HepG2 (cell line): ENCODE measurements at regions not wholly inside any gene's neighbourhood (a gene's known extent, or its start where the extent isn't known, plus 50 kb on each side); places are given as distances from the start of the nearest gene placed in this dataset.

Experiments used
- ATAC-seq: fragments of 200-7000 bp; cut with Tn5 transposase; 3 replicates; pipeline ENCODE4 v1.9.1; 2020; ENCODE audit warnings: mild to moderate bottlenecking, moderate library complexity
- BruUV-seq: library from RNA; stranded (reverse); fragments of 400-500 nt; replicated peaks from 2 replicates; lab custom pipeline; 2021; lab: Mats Ljungman, UMichigan
- CTCF ChIA-PET: fragments of 300-600 bp; formaldehyde crosslinking; extraction: SDS; loops from one replicate; lab custom pipeline; 2021; ENCODE audit warnings: low total read pairs, inconsistent platforms, low intra/inter-chr PET ratio; lab: Yijun Ruan, JAX
- POLR2A ChIA-PET: fragments of 350-600 bp; sonication (Branson Sonifier 250); formaldehyde crosslinking; loops from one replicate; lab custom pipeline; 2020; ENCODE audit warnings: antibody characterized with exemption, inconsistent platforms; lab: Yijun Ruan, JAX
- DNase-seq: peaks from one replicate; pipeline ENCODE4 v3.0.0-alpha.2; 2015; ENCODE audit warnings: low spot score
- FAIRE-seq: peaks from 3 replicates; lab custom pipeline; 2011; peaks lifted over from hg19 to GRCh38; lab: Jason Lieb, UNC
- H2AFZ ChIP-seq: one replicate; pipeline ENCODE4 v1.6.1; 2011; ENCODE audit warnings: low read length, inconsistent platforms
- H3K27ac ChIP-seq: fragments of 300-600 bp; 3 replicates; pipeline ENCODE4 v1.8.0; 2011; ENCODE audit warnings: mixed run types, mild to moderate bottlenecking, mixed read lengths, low read length, inconsistent platforms; ENCODE audit not compliant: insufficient read depth; ENCODE audit errors: extremely low read length
- H3K27me3 ChIP-seq, 2 experiments: fragments of 200-600 bp in 1 of 2; 2 replicates in 1 of 2; 3 replicates in 1 of 2; pipeline versions ENCODE4 v1.6.0 to v1.8.0; 2011; ENCODE audit warnings: low read length in 2 of 2, mild to moderate bottlenecking in 2 of 2, moderate library complexity in 2 of 2, inconsistent platforms in 1 of 2; ENCODE audit not compliant: insufficient read depth in 2 of 2, control insufficient read depth in 1 of 2
- H3K36me3 ChIP-seq, 2 experiments: fragments of 200-600 bp in 1 of 2; replicated peaks in 1 of 2; 2 replicates in 1 of 2; 3 replicates in 1 of 2; pipeline versions ENCODE4 v1.5.1 to v1.8.0; 2011; ENCODE audit warnings: low read length in 2 of 2, inconsistent platforms in 1 of 2; ENCODE audit not compliant: insufficient read depth in 2 of 2, control insufficient read depth in 1 of 2
- H3K4me1 ChIP-seq: 2 replicates; pipeline ENCODE4 v1.5.1; 2012; ENCODE audit warnings: low read length, inconsistent platforms; ENCODE audit not compliant: insufficient read depth
- H3K4me2 ChIP-seq: 2 replicates; pipeline ENCODE4 v1.6.0; 2011; ENCODE audit warnings: low read depth, low read length, inconsistent platforms
- H3K4me3 ChIP-seq, 3 experiments: fragments of 200-600 bp in 1 of 3; sonication (generic), shearing (Covaris generic) in 1 of 3; replicated peaks in 1 of 3; 2 replicates each; pipeline ENCODE4 v1.5.1; 2011 to 2016; ENCODE audit warnings: low read length in 3 of 3, inconsistent platforms in 2 of 3, low read depth in 2 of 3, mild to moderate bottlenecking in 2 of 3, control low read depth in 1 of 3, mixed read lengths in 1 of 3; ENCODE audit not compliant: insufficient read depth in 1 of 3
- H3K79me2 ChIP-seq: one replicate; pipeline ENCODE4 v1.6.1; 2011; ENCODE audit warnings: low read length, inconsistent platforms; ENCODE audit not compliant: insufficient read depth
- H3K9ac ChIP-seq: 2 replicates; pipeline ENCODE4 v1.6.0; 2011; ENCODE audit warnings: mild to moderate bottlenecking, low read depth, low read length, inconsistent platforms; ENCODE audit not compliant: insufficient read depth
- H3K9me3 ChIP-seq: 2 replicates; pipeline ENCODE4 v1.5.1; 2012; ENCODE audit warnings: mild to moderate bottlenecking, low read length
- H4K20me1 ChIP-seq: 2 replicates; pipeline ENCODE4 v1.6.0; 2011; ENCODE audit warnings: inconsistent platforms, mild to moderate bottlenecking, low read length, moderate library complexity; ENCODE audit not compliant: insufficient read depth
- AGO2 ChIP-seq: fragments of 200-400 bp; formaldehyde crosslinking; optimal IDR thresholded peaks from 2 replicates; pipeline ENCODE3; 2017; ENCODE audit warnings: mild to moderate bottlenecking, low read depth, low read length, moderate library complexity
- CCAR2 ChIP-seq: fragments of 200-400 bp; formaldehyde crosslinking; optimal IDR thresholded peaks from 2 replicates; pipeline ENCODE3; 2018; ENCODE audit warnings: low read depth, mild to moderate bottlenecking, low read length, moderate library complexity
- FLYWCH1 ChIP-seq: sonication (generic); formaldehyde crosslinking; IDR thresholded peaks from 2 replicates; pipeline ENCODE4 v1.8.1; 2023; ENCODE audit warnings: mild to moderate bottlenecking, missing genetic modification reagents
- HDAC6 ChIP-seq: fragments of 200-600 bp; sonication (generic); IDR thresholded peaks from 2 replicates; pipeline ENCODE4 v1.7.0; 2017; ENCODE audit warnings: mild to moderate bottlenecking, antibody characterized with exemption, low read length, low read depth
- HNRNPUL1 ChIP-seq: fragments of 200-400 bp; formaldehyde crosslinking; IDR thresholded peaks from 2 replicates; pipeline ENCODE4 v1.6.1; 2017; ENCODE audit warnings: low read depth, mild to moderate bottlenecking, low read length, moderate library complexity
- KLF9 ChIP-seq: IDR thresholded peaks from 2 replicates; pipeline ENCODE4 v1.6.1; 2016; ENCODE audit warnings: low read depth
- KMT2A ChIP-seq: sonication (generic); formaldehyde crosslinking; IDR thresholded peaks from 2 replicates; pipeline ENCODE4 v1.4.0; 2020; ENCODE audit warnings: missing genetic modification reagents
- MTA3 ChIP-seq: sonication (generic); formaldehyde crosslinking; IDR thresholded peaks from 2 replicates; pipeline ENCODE4 v1.4.0; 2020; ENCODE audit warnings: missing genetic modification reagents
- REL ChIP-seq: sonication (generic); formaldehyde crosslinking; conservative IDR thresholded peaks from 2 replicates; pipeline ENCODE4 v1.8.0; 2022; ENCODE audit warnings: mild to moderate bottlenecking, missing genetic modification reagents, moderate library complexity
- SP5 ChIP-seq: IDR thresholded peaks from 2 replicates; pipeline ENCODE4 v1.6.1; 2016; ENCODE audit warnings: low read depth, borderline replicate concordance
- TBX3 ChIP-seq: fragments of 450-650 bp; IDR thresholded peaks from 2 replicates; pipeline ENCODE4 v1.6.1; 2017; ENCODE audit warnings: antibody characterized with exemption, mild to moderate bottlenecking, inconsistent platforms, borderline replicate concordance
- ZNF20 ChIP-seq: sonication (generic); formaldehyde crosslinking; IDR thresholded peaks from 2 replicates; pipeline ENCODE4 v1.4.0; 2020; ENCODE audit warnings: mild to moderate bottlenecking, moderate library complexity, missing genetic modification reagents
- ZNF234 ChIP-seq: sonication (generic); formaldehyde crosslinking; conservative IDR thresholded peaks from 2 replicates; pipeline ENCODE4 v1.5.1; 2020; ENCODE audit warnings: mild to moderate bottlenecking, missing genetic modification reagents
- ZNF292 ChIP-seq: sonication (generic); formaldehyde crosslinking; IDR thresholded peaks from 2 replicates; pipeline ENCODE4 v1.8.1; 2022; ENCODE audit warnings: mild to moderate bottlenecking, low read depth, missing genetic modification reagents, borderline replicate concordance
- ZNF33B ChIP-seq: sonication (generic); formaldehyde crosslinking; IDR thresholded peaks from 2 replicates; pipeline ENCODE4 v1.5.1; 2020; ENCODE audit warnings: mild to moderate bottlenecking, missing genetic modification reagents
- ZNF878 ChIP-seq: sonication (generic); formaldehyde crosslinking; IDR thresholded peaks from 2 replicates; pipeline ENCODE4 v1.8.1; 2023; ENCODE audit warnings: mild to moderate bottlenecking, missing genetic modification reagents, moderate library complexity
- WGBS: methylation state at CpG from one replicate; pipeline ENCODE4 v1.1.6; 2017; ENCODE audit warnings: low lambda C conversion rate; 5-methylcytosine and 5-hydroxymethylcytosine counted together
- in situ Hi-C: cut with HindIII; loops from 2 replicates; pipeline ENCODE4 v1.10.0; 2017; ENCODE audit warnings: low pct_unique_long_range_greater_than_20kb; ENCODE audit not compliant: extremely low pct_ligation_motif_present
- intact Hi-C: fragments of 100-400 bp; cut with micrococcal nuclease; formaldehyde crosslinking; loops from one replicate; pipeline ENCODE4 v1.10.0; 2022; ENCODE audit not compliant: unreplicated experiment
- TF ChIP-seq, protein P1 (sequence below): sonication (generic); formaldehyde crosslinking; IDR thresholded peaks from 2 replicates; pipeline ENCODE4 v1.4.0; 2020; ENCODE audit warnings: missing genetic modification reagents
- TF ChIP-seq, protein P2 (sequence below): sonication (generic); formaldehyde crosslinking; IDR thresholded peaks from 2 replicates; pipeline ENCODE4 v1.5.0; 2020; ENCODE audit warnings: mild to moderate bottlenecking, missing genetic modification reagents
- TF ChIP-seq, protein P3 (sequence below): sonication (generic); formaldehyde crosslinking; IDR thresholded peaks from 2 replicates; pipeline ENCODE4 v1.5.0; 2020; ENCODE audit warnings: missing genetic modification reagents
- TF ChIP-seq, protein P4 (sequence below): sonication (generic); formaldehyde crosslinking; IDR thresholded peaks from 2 replicates; pipeline ENCODE4 v1.5.1; 2020; ENCODE audit warnings: missing genetic modification reagents, mild to moderate bottlenecking, borderline replicate concordance

DNA sequence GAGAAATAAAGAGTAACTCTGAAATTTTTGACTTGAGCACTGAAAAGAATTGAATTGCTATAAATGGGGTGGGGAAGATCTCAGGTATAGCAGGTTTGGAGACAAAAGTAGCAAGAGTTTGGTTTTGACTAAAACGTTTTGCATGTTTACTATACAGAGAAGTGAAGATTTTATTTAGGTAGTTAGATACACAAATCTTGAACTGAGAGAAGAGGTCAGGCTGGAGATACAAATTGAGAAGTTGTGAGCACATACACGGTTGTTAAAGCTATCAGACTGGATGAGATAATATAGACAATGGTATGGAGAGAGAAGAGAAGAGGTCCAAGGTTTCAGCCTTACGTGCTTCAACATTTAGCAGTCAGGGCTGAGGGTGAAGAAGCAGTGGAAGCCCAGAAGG, 420.9 kb downstream of the FOXO1 start:
- Histone ChIP-seq H3K36me3 (no peaks in the 10 kb centered on the region), H3K4me1 (no peaks in the 10 kb centered on the region), H3K9me3 (no peaks in the 10 kb centered on the region), H3K4me3 (no peak overlapping the region), H3K79me2 (no peaks in the 10 kb centered on the region), H3K27ac (no peak overlapping the region), H3K9ac (no peak overlapping the region), H3K27me3 (no peaks in the 10 kb centered on the region), H4K20me1 (no peaks in the 10 kb centered on the region), H2AFZ (no peak overlapping the region), H3K4me2 (no peak overlapping the region)
- WGBS, result 17% methylated on average over 3 of the region's 3 CpGs
- ATAC-seq (no peak), FAIRE-seq (no peak), DNase-seq (no peak)
- POLR2A ChIA-PET, result no interaction called here
- intact Hi-C loops, result no loop called here
- TF ChIP-seq HNRNPUL1, result no peak
- TF ChIP-seq, protein P1, sequence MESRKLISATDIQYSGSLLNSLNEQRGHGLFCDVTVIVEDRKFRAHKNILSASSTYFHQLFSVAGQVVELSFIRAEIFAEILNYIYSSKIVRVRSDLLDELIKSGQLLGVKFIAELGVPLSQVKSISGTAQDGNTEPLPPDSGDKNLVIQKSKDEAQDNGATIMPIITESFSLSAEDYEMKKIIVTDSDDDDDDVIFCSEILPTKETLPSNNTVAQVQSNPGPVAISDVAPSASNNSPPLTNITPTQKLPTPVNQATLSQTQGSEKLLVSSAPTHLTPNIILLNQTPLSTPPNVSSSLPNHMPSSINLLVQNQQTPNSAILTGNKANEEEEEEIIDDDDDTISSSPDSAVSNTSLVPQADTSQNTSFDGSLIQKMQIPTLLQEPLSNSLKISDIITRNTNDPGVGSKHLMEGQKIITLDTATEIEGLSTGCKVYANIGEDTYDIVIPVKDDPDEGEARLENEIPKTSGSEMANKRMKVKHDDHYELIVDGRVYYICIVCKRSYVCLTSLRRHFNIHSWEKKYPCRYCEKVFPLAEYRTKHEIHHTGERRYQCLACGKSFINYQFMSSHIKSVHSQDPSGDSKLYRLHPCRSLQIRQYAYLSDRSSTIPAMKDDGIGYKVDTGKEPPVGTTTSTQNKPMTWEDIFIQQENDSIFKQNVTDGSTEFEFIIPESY (CRISPR knock-in tag), result no peak
- TF ChIP-seq HDAC6, result no peak
- no peak for TF ChIP-seq REL
- no peak for TF ChIP-seq SP5
- TF ChIP-seq ZNF292 (CRISPR knock-in tag), result no peak
- no peak for TF ChIP-seq FLYWCH1 (CRISPR knock-in tag)
- TF ChIP-seq, protein P2, sequence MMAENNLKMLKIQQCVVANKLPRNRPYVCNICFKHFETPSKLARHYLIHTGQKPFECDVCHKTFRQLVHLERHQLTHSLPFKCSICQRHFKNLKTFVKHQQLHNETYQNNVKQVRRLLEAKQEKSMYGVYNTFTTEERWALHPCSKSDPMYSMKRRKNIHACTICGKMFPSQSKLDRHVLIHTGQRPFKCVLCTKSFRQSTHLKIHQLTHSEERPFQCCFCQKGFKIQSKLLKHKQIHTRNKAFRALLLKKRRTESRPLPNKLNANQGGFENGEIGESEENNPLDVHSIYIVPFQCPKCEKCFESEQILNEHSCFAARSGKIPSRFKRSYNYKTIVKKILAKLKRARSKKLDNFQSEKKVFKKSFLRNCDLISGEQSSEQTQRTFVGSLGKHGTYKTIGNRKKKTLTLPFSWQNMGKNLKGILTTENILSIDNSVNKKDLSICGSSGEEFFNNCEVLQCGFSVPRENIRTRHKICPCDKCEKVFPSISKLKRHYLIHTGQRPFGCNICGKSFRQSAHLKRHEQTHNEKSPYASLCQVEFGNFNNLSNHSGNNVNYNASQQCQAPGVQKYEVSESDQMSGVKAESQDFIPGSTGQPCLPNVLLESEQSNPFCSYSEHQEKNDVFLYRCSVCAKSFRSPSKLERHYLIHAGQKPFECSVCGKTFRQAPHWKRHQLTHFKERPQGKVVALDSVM (CRISPR knock-in tag), result no peak
- TF ChIP-seq ZNF33B, result no peak
- no peak for TF ChIP-seq KLF9 (CRISPR knock-in tag)
- TF ChIP-seq ZNF20 (CRISPR knock-in tag), result no peak
- no peak for TF ChIP-seq MTA3 (CRISPR knock-in tag)
- TF ChIP-seq AGO2, result no peak
- no peak for TF ChIP-seq ZNF878
- no peak for TF ChIP-seq KMT2A (CRISPR knock-in tag)
- TF ChIP-seq, protein P3, sequence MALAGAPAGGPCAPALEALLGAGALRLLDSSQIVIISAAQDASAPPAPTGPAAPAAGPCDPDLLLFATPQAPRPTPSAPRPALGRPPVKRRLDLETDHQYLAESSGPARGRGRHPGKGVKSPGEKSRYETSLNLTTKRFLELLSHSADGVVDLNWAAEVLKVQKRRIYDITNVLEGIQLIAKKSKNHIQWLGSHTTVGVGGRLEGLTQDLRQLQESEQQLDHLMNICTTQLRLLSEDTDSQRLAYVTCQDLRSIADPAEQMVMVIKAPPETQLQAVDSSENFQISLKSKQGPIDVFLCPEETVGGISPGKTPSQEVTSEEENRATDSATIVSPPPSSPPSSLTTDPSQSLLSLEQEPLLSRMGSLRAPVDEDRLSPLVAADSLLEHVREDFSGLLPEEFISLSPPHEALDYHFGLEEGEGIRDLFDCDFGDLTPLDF, result no peak
- TF ChIP-seq ZNF234, result no peak
- TF ChIP-seq CCAR2, result no peak
- TF ChIP-seq, protein P4, sequence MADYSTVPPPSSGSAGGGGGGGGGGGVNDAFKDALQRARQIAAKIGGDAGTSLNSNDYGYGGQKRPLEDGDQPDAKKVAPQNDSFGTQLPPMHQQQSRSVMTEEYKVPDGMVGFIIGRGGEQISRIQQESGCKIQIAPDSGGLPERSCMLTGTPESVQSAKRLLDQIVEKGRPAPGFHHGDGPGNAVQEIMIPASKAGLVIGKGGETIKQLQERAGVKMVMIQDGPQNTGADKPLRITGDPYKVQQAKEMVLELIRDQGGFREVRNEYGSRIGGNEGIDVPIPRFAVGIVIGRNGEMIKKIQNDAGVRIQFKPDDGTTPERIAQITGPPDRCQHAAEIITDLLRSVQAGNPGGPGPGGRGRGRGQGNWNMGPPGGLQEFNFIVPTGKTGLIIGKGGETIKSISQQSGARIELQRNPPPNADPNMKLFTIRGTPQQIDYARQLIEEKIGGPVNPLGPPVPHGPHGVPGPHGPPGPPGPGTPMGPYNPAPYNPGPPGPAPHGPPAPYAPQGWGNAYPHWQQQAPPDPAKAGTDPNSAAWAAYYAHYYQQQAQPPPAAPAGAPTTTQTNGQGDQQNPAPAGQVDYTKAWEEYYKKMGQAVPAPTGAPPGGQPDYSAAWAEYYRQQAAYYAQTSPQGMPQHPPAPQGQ, result no peak
- TF ChIP-seq TBX3, result no peak
- CTCF ChIA-PET, result no interaction called here
- no TSS peak for BruUV-seq
- in situ Hi-C loops, result no loop called here
